Fibroblast of lung (primary cell): ENCODE measurements at regions not wholly inside any gene's neighbourhood (a gene's known extent, or its start where the extent isn't known, plus 50 kb on each side); places are given as distances from the start of the nearest gene placed in this dataset.

ENCODE experiments used
- EZH2 ChIP-seq: IDR thresholded peaks from 2 replicates; pipeline ENCODE4 v1.5.1; 2012; ENCODE audit warnings: low read length, control low read depth, mild to moderate bottlenecking; ENCODE audit errors: missing control alignments
- TF ChIP-seq, protein P1 (sequence below), 2 donors: IDR thresholded peaks in 1 of 2; conservative IDR thresholded peaks in 1 of 2; 1 replicate in 1 of 2; 2 replicates in 1 of 2; pipeline ENCODE4 v1.5.1; 2011 to 2012; ENCODE audit warnings: low read length in 2 of 2, control low read depth in 1 of 2, inconsistent platforms in 1 of 2, low read depth in 1 of 2, mild to moderate bottlenecking in 1 of 2

DNA sequence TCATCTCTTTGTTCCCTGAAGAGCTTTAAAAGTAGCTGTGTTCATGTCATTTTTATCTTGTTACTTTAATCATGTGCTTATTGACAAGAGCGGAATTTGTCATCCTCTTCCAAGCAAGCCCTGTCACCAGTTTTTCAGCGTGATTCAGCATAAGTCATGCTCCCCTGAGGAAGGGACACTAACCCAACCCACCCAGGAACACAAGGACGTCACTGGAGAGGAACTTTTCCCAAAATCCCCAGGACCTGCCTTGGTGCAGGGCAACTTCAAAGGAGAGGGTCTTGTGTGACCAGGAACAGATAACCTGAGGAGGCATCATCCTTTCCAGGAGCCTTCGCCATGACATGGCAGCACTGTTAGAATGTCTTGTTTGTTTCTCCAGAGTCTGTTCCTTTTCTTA is 107.1 kb upstream of the DIO3 start:
- TF ChIP-seq EZH2 = no peak
- TF ChIP-seq, protein P1, sequence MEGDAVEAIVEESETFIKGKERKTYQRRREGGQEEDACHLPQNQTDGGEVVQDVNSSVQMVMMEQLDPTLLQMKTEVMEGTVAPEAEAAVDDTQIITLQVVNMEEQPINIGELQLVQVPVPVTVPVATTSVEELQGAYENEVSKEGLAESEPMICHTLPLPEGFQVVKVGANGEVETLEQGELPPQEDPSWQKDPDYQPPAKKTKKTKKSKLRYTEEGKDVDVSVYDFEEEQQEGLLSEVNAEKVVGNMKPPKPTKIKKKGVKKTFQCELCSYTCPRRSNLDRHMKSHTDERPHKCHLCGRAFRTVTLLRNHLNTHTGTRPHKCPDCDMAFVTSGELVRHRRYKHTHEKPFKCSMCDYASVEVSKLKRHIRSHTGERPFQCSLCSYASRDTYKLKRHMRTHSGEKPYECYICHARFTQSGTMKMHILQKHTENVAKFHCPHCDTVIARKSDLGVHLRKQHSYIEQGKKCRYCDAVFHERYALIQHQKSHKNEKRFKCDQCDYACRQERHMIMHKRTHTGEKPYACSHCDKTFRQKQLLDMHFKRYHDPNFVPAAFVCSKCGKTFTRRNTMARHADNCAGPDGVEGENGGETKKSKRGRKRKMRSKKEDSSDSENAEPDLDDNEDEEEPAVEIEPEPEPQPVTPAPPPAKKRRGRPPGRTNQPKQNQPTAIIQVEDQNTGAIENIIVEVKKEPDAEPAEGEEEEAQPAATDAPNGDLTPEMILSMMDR (conservative IDR thresholded peaks at IDR 0.05 in 1 of 2, IDR thresholded peaks at IDR 0.05 in 1 of 2; ENCODE audit: low read depth in 1 of 2, low read length in 2 of 2) = no peak
